ENCODE measurements at regions not wholly inside any gene's neighbourhood (a gene's known extent, or its start where the extent isn't known, plus 50 kb on each side); places are given as distances from the start of the nearest gene placed in this dataset.

DNA sequence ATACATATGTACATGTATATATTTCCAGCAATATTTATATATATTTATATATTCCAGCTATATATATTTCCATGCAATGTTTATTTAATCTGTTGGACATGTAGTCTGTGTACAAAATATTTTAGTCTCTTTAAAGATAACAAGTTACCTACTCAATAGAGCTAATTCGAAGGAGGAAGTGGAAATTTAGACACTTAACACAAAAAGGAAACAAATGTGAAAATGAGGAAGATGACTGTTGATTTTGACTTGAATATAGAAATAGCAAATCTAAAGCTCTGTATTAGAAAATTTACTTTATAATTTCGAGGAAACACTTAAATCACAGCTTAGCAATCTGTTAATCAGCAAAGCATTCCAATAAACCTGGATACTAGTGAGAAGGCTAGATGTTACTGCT is 1064.4 kb downstream of the PCDH7 start:
- TF ChIP-seq NFIC (IDR thresholded peaks at IDR 0.05) (no peak), YY1 (IDR thresholded peaks at IDR 0.05; ENCODE audit: low read depth) (no peak), TAF1 (IDR thresholded peaks at IDR 0.05; ENCODE audit: low read depth) (no peak), TCF12 (IDR thresholded peaks at IDR 0.05; ENCODE audit: low read depth) (no peak), CEBPB (IDR thresholded peaks at IDR 0.05) (no peak), RAD21 (IDR thresholded peaks at IDR 0.05; ENCODE audit: low read depth) (no peak), EGR1 (IDR thresholded peaks at IDR 0.05) (no peak), FOXM1 (IDR thresholded peaks at IDR 0.05; ENCODE audit: borderline replicate concordance, low read depth) (no peak), ZBTB7A (IDR thresholded peaks at IDR 0.05; ENCODE audit: low read depth) (no peak), REST (IDR thresholded peaks at IDR 0.05; ENCODE audit: low read depth) (no peak), CREB1 (IDR thresholded peaks at IDR 0.05; ENCODE audit: low read depth) (no peak), EP300 (IDR thresholded peaks at IDR 0.05; ENCODE audit: borderline replicate concordance) (no peak), TEAD4 (IDR thresholded peaks at IDR 0.05) (no peak)
- TF ChIP-seq, protein P1, sequence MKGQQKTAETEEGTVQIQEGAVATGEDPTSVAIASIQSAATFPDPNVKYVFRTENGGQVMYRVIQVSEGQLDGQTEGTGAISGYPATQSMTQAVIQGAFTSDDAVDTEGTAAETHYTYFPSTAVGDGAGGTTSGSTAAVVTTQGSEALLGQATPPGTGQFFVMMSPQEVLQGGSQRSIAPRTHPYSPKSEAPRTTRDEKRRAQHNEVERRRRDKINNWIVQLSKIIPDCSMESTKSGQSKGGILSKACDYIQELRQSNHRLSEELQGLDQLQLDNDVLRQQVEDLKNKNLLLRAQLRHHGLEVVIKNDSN (IDR thresholded peaks at IDR 0.05) = no peak
- TF ChIP-seq, protein P2, sequence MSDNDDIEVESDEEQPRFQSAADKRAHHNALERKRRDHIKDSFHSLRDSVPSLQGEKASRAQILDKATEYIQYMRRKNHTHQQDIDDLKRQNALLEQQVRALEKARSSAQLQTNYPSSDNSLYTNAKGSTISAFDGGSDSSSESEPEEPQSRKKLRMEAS (IDR thresholded peaks at IDR 0.05) = no peak

DNA sequence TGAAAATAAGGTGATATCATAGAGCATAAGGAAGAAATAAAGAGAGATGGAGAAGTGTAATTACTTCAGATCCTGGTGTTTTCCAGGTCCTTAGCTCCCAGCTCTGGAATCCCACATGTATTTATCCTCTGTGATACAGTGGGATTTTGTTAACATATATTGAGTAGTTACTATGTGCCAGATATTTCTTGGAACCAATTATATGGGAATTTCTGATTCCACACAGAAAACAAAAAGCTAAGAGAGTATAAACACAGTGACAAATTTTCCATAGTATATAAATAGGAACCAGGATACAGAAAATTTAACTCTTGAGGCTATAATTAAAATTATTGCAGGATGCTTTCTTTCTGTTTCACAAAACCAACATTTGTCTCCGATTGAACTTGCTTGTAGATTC is 1067.5 kb downstream of the PCDH7 start:
- no peak for TF ChIP-seq ZBTB7A (IDR thresholded peaks at IDR 0.05; ENCODE audit: low read depth)
- TF ChIP-seq YY1 (IDR thresholded peaks at IDR 0.05; ENCODE audit: low read depth) = no peak
- TF ChIP-seq TEAD4 (IDR thresholded peaks at IDR 0.05) = no peak
- no peak for TF ChIP-seq TAF1 (IDR thresholded peaks at IDR 0.05; ENCODE audit: low read depth)
- no peak for TF ChIP-seq NFIC (IDR thresholded peaks at IDR 0.05)
- no peak for TF ChIP-seq RAD21 (IDR thresholded peaks at IDR 0.05; ENCODE audit: low read depth)
- TF ChIP-seq CEBPB (IDR thresholded peaks at IDR 0.05) = no peak
- TF ChIP-seq CREB1 (IDR thresholded peaks at IDR 0.05; ENCODE audit: low read depth) = no peak
- TF ChIP-seq REST (IDR thresholded peaks at IDR 0.05; ENCODE audit: low read depth) = no peak
- TF ChIP-seq, protein P2 (IDR thresholded peaks at IDR 0.05) = no peak
- TF ChIP-seq, protein P1 (IDR thresholded peaks at IDR 0.05) = no peak
- TF ChIP-seq TCF12 (IDR thresholded peaks at IDR 0.05; ENCODE audit: low read depth) = no peak

- TF ChIP-seq, protein P2 (IDR thresholded peaks at IDR 0.05) = 0 out of 2 replicates have a peak, but pooled peaks have one; percentile 23
- TF ChIP-seq EP300 (IDR thresholded peaks at IDR 0.05; ENCODE audit: borderline replicate concordance) = no peak
- TF ChIP-seq RAD21 (IDR thresholded peaks at IDR 0.05; ENCODE audit: low read depth) = no peak
- no peak for TF ChIP-seq NFIC (IDR thresholded peaks at IDR 0.05)
Observed at GRCh38 chr4:31788676-31789075, 1068.5 kb downstream of the PCDH7 start.

DNA sequence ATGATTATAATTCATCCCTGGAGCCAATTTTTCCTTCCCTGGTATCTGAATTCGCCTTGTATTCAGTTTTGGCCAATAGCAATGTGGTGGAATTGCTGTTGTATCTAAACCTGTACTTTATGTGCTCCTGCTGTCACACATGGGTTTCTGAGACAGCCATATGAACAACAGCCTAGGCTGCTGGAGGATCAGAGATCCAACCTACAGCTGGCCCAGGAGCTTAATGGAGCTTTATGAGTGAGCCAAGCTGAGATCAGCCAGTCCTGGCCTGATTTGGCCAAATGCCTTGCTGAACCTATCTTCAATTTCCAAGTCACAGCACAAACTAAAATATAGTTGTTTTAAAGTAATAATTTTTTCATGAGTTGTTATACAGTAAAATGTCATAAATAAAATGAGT is 1071.5 kb downstream of the PCDH7 start:
- no peak for TF ChIP-seq CEBPB (IDR thresholded peaks at IDR 0.05)
- TF ChIP-seq FOXM1 (IDR thresholded peaks at IDR 0.05; ENCODE audit: borderline replicate concordance, low read depth) = no peak
- TF ChIP-seq, protein P1 (IDR thresholded peaks at IDR 0.05) = no peak
- TF ChIP-seq, protein P2 (IDR thresholded peaks at IDR 0.05) = no peak
- TF ChIP-seq EGR1 (IDR thresholded peaks at IDR 0.05) = no peak
- no peak for TF ChIP-seq RAD21 (IDR thresholded peaks at IDR 0.05; ENCODE audit: low read depth)
- no peak for TF ChIP-seq NFIC (IDR thresholded peaks at IDR 0.05)
- TF ChIP-seq EP300 (IDR thresholded peaks at IDR 0.05; ENCODE audit: borderline replicate concordance) = no peak
- TF ChIP-seq YY1 (IDR thresholded peaks at IDR 0.05; ENCODE audit: low read depth) = no peak
- no peak for TF ChIP-seq ZBTB7A (IDR thresholded peaks at IDR 0.05; ENCODE audit: low read depth)
- TF ChIP-seq TAF1 (IDR thresholded peaks at IDR 0.05; ENCODE audit: low read depth) = no peak
- TF ChIP-seq REST (IDR thresholded peaks at IDR 0.05; ENCODE audit: low read depth) = no peak
- no peak for TF ChIP-seq TCF12 (IDR thresholded peaks at IDR 0.05; ENCODE audit: low read depth)
- no peak for TF ChIP-seq TEAD4 (IDR thresholded peaks at IDR 0.05)
- TF ChIP-seq CREB1 (IDR thresholded peaks at IDR 0.05; ENCODE audit: low read depth) = no peak
